ENCODE measurements at regions not wholly inside any gene's neighbourhood (a gene's known extent, or its start where the extent isn't known, plus 50 kb on each side); places are given as distances from the start of the nearest gene placed in this dataset.

DNA sequence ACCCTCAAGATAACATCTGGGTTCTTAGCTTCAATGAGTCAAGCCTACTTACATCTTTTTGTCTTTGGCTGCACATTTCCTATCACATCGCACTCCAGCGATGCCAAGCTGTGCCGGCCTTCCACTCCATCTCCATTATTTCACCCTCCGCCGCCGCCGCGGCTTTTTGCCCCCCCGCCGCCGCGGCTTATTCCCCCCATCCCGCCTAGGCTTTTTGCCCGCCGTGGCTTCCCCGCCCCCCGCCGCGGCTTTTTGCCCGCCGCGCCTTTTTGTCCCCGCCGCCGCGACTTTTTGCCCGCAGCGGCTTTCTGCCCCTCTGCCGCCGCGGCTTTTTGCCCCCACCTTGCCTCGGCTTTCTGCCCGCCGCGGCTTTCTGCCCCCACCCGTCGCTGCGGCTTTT lies 50.8 kb downstream of the PPIAL4E start:
- DNase-seq, result peak; percentile 61

All from activated effector memory CD4-positive, alpha-beta T cell treated with anti-CD3 and anti-CD28 coated beads, Interleukin-2, amount 50 U/mL, for 16 hours (primary cell).